Neuron (in vitro differentiated cells): ENCODE measurements at regions not wholly inside any gene's neighbourhood (a gene's known extent, or its start where the extent isn't known, plus 50 kb on each side); places are given as distances from the start of the nearest gene placed in this dataset.

Source experiments
- H2AFZ ChIP-seq: one replicate; pipeline ENCODE4 v1.6.1; 2013; ENCODE audit warnings: low read depth, mild to moderate bottlenecking, inconsistent platforms, low read length, moderate library complexity
- H3K27me3 ChIP-seq: one replicate; pipeline ENCODE4 v1.6.1; 2013; ENCODE audit warnings: low read length; ENCODE audit not compliant: insufficient read depth
- H3K36me3 ChIP-seq: one replicate; pipeline ENCODE4 v1.6.1; 2013; ENCODE audit warnings: low read length; ENCODE audit not compliant: insufficient read depth
- H3K4me1 ChIP-seq: one replicate; pipeline ENCODE4 v1.6.1; 2013; ENCODE audit warnings: low read length; ENCODE audit not compliant: insufficient read depth
- H3K4me3 ChIP-seq: 2 replicates; pipeline ENCODE4 v1.5.1; 2013; ENCODE audit warnings: mild to moderate bottlenecking, low read length, moderate library complexity
- H3K9me3 ChIP-seq: one replicate; pipeline ENCODE4 v1.6.1; 2013; ENCODE audit warnings: low read length

GRCh38 chr2:121084130-121084680 lies 200.8 kb downstream of the TFCP2L1 start:
- H3K27me3 ChIP-seq = peaks cover 15% of the 10 kb centered on the region

GRCh38 chr2:121085801-121086200 lies 199.2 kb downstream of the TFCP2L1 start:
- H3K9me3 ChIP-seq = no peaks in the 10 kb centered on the region
- no peak overlapping the region for H3K4me3 ChIP-seq
- H3K27me3 ChIP-seq = peaks cover 17% of the 10 kb centered on the region
- no peaks in the 10 kb centered on the region for H3K36me3 ChIP-seq
- no peaks in the 10 kb centered on the region for H3K4me1 ChIP-seq
- no peak overlapping the region for H2AFZ ChIP-seq

More at GRCh38 chr2:121084130-121084680, 200.8 kb downstream of the TFCP2L1 start:
- Histone ChIP-seq H3K4me1 (peaks cover 1% of the 10 kb centered on the region), H2AFZ (no peak overlapping the region), H3K36me3 (no peaks in the 10 kb centered on the region), H3K4me3 (no peak overlapping the region), H3K9me3 (no peaks in the 10 kb centered on the region)

- peaks cover 17% of the 10 kb centered on the region for H3K27me3 ChIP-seq
- H3K4me1 ChIP-seq = no peaks in the 10 kb centered on the region
- H3K9me3 ChIP-seq = no peaks in the 10 kb centered on the region
- no peak overlapping the region for H3K4me3 ChIP-seq
- H3K36me3 ChIP-seq = no peaks in the 10 kb centered on the region
- no peak overlapping the region for H2AFZ ChIP-seq
These were observed 198.6 kb downstream of the TFCP2L1 start for GRCh38 chr2:121086450-121086849.

GRCh38 chr2:121087117-121087516 lies 197.9 kb downstream of the TFCP2L1 start:
- Histone ChIP-seq H3K4me3 (no peak overlapping the region), H3K27me3 (peaks cover 17% of the 10 kb centered on the region), H2AFZ (no peak overlapping the region), H3K9me3 (peaks cover 2% of the 10 kb centered on the region), H3K36me3 (no peaks in the 10 kb centered on the region), H3K4me1 (no peaks in the 10 kb centered on the region)

- Histone ChIP-seq H2AFZ (no peak overlapping the region), H3K36me3 (no peaks in the 10 kb centered on the region), H3K27me3 (peaks cover 17% of the 10 kb centered on the region), H3K4me1 (no peaks in the 10 kb centered on the region), H3K4me3 (no peak overlapping the region), H3K9me3 (peaks cover 2% of the 10 kb centered on the region)
These were observed 196.5 kb downstream of the TFCP2L1 start for GRCh38 chr2:121088251-121089165.

GRCh38 chr2:121089166-121089510 lies 195.9 kb downstream of the TFCP2L1 start:
- Histone ChIP-seq H2AFZ (no peak overlapping the region), H3K36me3 (no peaks in the 10 kb centered on the region), H3K4me1 (no peaks in the 10 kb centered on the region), H3K9me3 (peaks cover 2% of the 10 kb centered on the region), H3K4me3 (no peak overlapping the region), H3K27me3 (peaks cover 17% of the 10 kb centered on the region)

GRCh38 chr2:121090088-121090715 lies 194.8 kb downstream of the TFCP2L1 start:
- no peak overlapping the region for H2AFZ ChIP-seq
- H3K36me3 ChIP-seq = no peaks in the 10 kb centered on the region
- no peaks in the 10 kb centered on the region for H3K4me1 ChIP-seq
- H3K27me3 ChIP-seq = peaks cover 17% of the 10 kb centered on the region
- H3K9me3 ChIP-seq = peaks cover 2% of the 10 kb centered on the region
- H3K4me3 ChIP-seq = no peak overlapping the region

- Histone ChIP-seq H3K27me3 (peaks cover 12% of the 10 kb centered on the region), H3K4me3 (no peak overlapping the region), H3K36me3 (no peaks in the 10 kb centered on the region), H2AFZ (no peak overlapping the region), H3K4me1 (no peaks in the 10 kb centered on the region), H3K9me3 (peaks cover 2% of the 10 kb centered on the region)
These were observed 192.9 kb downstream of the TFCP2L1 start for GRCh38 chr2:121092095-121092494.

- Histone ChIP-seq H2AFZ (no peak overlapping the region), H3K27me3 (peaks cover 14% of the 10 kb centered on the region), H3K9me3 (peaks cover 2% of the 10 kb centered on the region), H3K4me1 (no peaks in the 10 kb centered on the region), H3K36me3 (no peaks in the 10 kb centered on the region), H3K4me3 (no peak overlapping the region)
These were observed 191.3 kb downstream of the TFCP2L1 start for GRCh38 chr2:121093692-121094091.

GRCh38 chr2:121094101-121094500 lies 190.9 kb downstream of the TFCP2L1 start:
- H3K4me1 ChIP-seq = no peaks in the 10 kb centered on the region
- no peak overlapping the region for H2AFZ ChIP-seq
- H3K27me3 ChIP-seq = peaks cover 12% of the 10 kb centered on the region
- H3K4me3 ChIP-seq = no peak overlapping the region
- H3K9me3 ChIP-seq = peaks cover 2% of the 10 kb centered on the region
- H3K36me3 ChIP-seq = no peaks in the 10 kb centered on the region

GRCh38 chr2:121094845-121095244 lies 190.2 kb downstream of the TFCP2L1 start:
- Histone ChIP-seq H2AFZ (no peak overlapping the region), H3K4me1 (peaks cover 5% of the 10 kb centered on the region), H3K27me3 (peaks cover 9% of the 10 kb centered on the region), H3K9me3 (peaks cover 2% of the 10 kb centered on the region), H3K4me3 (no peak overlapping the region), H3K36me3 (no peaks in the 10 kb centered on the region)

- H3K36me3 ChIP-seq = no peaks in the 10 kb centered on the region
- peaks cover 8% of the 10 kb centered on the region for H3K27me3 ChIP-seq
- H3K9me3 ChIP-seq = peaks cover 2% of the 10 kb centered on the region
- no peak overlapping the region for H3K4me3 ChIP-seq
- H2AFZ ChIP-seq = no peak overlapping the region
- peaks cover 7% of the 10 kb centered on the region for H3K4me1 ChIP-seq
These were observed 189.5 kb downstream of the TFCP2L1 start for GRCh38 chr2:121095257-121096080.
